ENCODE measurements at regions not wholly inside any gene's neighbourhood (a gene's known extent, or its start where the extent isn't known, plus 50 kb on each side); places are given as distances from the start of the nearest gene placed in this dataset.

DNA sequence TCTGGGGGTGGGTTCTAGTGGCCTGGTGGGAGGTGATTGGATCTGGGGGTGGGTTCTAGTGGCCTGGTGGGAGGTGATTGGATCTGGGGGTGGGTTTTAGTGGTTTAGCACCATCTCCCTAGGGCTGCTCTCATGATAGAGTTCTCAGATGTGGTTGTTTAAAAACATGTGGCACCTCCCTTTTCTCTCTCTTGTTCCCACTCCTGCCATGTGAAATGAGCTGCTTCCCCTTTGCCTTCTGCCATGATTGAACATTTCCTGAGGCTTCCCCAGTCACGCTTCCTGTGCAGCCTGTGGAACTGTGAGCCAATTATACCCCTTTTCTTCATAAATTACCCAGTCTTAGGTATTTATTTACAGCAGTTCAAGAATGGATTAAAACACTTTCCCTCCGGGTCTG is 327.3 kb upstream of the AJAP1 start:
- no peaks in the 10 kb centered on the region for H3K27me3 ChIP-seq
- no peaks in the 10 kb centered on the region for H3K4me1 ChIP-seq
- H3K36me3 ChIP-seq, result no peaks in the 10 kb centered on the region
- no peaks in the 10 kb centered on the region for H3K9me3 ChIP-seq
- intact Hi-C loops (cut with DNase I), result no loop called here
- 77 to 80% methylated on average over 2 of the region's 2 CpGs for WGBS, 2 donors
- no peak overlapping the region for H3K4me3 ChIP-seq (replicated peaks in 1 of 3)
- DNase-seq, result no peak
- no peak overlapping the region for H3K27ac ChIP-seq
- no peak for TF ChIP-seq POLR2A (IDR thresholded peaks at IDR 0.05)
- TF ChIP-seq CTCF (IDR thresholded peaks at IDR 0.05), result no peak

DNA sequence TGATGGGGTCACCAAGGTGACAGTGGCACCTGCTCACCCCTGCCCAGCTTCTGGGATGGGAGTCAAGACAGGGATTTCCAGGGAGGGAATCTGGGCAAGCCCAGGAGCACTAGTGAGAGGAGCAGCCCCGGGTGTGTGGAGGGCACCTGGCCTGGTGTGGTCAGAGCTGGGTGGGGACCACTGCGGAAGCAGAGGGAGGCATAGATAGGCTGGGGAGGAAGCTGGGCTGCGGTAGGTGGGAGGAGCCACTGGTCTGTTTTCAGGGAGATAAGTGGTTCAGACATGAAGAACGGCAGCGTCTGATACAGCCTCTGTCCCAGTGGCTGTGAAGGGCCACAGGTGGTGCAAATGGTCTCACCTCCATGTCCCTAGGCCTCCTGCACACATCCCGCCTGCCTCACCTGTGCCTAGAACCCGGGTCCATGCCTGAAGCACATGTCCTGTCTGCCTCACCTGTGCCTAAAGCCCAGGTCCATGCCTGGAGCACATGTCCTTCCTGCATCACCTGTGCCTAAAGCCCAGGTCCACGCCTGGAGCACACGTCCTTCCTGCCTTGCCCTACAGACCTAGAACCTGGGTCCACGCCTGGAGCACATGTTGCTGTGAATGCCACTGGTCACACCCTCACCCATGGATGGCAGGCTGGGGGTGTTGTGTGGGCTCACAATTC is 325.9 kb upstream of the AJAP1 start:
- H3K27me3 ChIP-seq, result no peaks in the 10 kb centered on the region
- intact Hi-C loops (cut with DNase I), result no loop called here
- H3K27ac ChIP-seq, result no peak overlapping the region
- 79 to 88% methylated on average over 10 of the region's 10 CpGs for WGBS, 2 donors
- H3K9me3 ChIP-seq, result no peaks in the 10 kb centered on the region
- no peaks in the 10 kb centered on the region for H3K36me3 ChIP-seq
- no peak for DNase-seq
- no peak overlapping the region for H3K4me3 ChIP-seq (replicated peaks in 1 of 3)
- H3K4me1 ChIP-seq, result no peaks in the 10 kb centered on the region
- no peak for TF ChIP-seq POLR2A (IDR thresholded peaks at IDR 0.05)
- no peak for TF ChIP-seq CTCF (IDR thresholded peaks at IDR 0.05)

DNA sequence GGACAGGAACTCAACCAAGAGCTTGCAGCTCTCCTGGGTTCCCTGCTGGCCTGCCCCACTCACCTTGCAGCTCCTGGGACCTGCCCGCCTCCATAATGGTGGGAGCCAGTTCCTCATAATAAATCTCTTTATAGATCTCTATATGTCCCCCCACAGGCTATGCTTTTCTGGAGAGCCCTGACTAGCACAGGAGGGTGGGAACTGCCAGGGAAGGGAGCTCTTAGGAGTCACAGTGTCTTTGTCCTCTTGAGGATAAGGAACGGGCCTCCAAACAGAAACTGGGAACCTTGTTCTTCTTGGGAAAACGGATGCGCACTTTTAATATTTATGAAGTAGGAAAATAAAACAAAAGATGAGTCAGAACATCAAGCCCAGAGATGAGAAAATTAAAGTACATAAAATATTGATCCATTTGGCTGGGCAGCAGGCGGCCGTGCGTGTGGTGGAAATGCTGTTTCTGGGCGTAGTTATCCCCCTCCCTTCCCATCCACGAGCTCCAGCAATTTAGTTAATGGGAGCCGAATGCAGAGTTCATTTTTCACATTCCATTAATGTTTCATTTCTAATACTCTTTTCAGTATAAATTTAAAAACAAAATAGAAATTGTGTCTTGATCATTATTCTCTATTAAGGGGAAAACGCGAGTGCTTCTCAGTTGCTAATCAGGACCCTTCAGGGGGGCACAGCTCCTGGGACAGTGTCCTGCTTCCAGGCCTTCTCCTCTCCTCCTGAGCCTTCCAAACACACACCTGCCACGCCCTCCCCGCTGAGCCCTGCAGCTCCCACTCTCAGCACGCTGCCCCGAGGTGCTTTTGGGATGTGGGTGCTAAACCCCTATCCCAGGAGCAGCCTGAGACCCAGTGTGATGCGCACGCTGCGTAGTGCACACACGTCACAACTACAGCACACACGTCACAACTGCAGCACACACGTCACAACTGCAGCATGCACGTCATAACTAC is 323.3 kb upstream of the AJAP1 start:
- WGBS, 2 donors, result 82 to 84% methylated on average over 23 of the region's 23 CpGs
- DNase-seq, result no peak

DNA sequence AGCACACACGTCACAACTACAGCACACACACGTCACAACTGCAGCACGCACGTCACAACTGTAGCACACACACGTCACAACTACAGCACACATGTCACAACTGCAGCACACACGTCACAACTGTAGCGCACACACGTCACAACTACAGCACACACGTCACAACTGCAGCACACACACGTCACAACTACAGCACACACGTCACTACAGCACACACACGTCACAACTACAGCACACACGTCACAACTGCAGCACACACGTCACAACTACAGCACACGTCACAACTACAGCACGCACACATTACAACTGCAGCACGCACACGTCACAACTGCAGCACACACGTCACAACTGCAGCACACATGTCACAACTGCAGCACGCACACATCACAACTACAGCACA is 322.6 kb upstream of the AJAP1 start:
- intact Hi-C loops (cut with DNase I), result no loop called here
- TF ChIP-seq CTCF (IDR thresholded peaks at IDR 0.05) (no peak), POLR2A (IDR thresholded peaks at IDR 0.05) (no peak)
- H3K36me3 ChIP-seq, result no peaks in the 10 kb centered on the region
- WGBS, 2 donors, result 89 to 93% methylated on average over 20 of the region's 20 CpGs
- H3K4me3 ChIP-seq (replicated peaks in 1 of 3), result no peak overlapping the region
- no peaks in the 10 kb centered on the region for H3K4me1 ChIP-seq
- no peaks in the 10 kb centered on the region for H3K9me3 ChIP-seq
- no peak overlapping the region for H3K27ac ChIP-seq
- no peaks in the 10 kb centered on the region for H3K27me3 ChIP-seq
- no peak for DNase-seq

More for the DNA sequence above, 323.3 kb upstream of the AJAP1 start:
- Histone ChIP-seq H3K4me3 (replicated peaks in 1 of 3) (no peak overlapping the region), H3K4me1 (no peaks in the 10 kb centered on the region), H3K27ac (no peak overlapping the region), H3K9me3 (no peaks in the 10 kb centered on the region), H3K36me3 (no peaks in the 10 kb centered on the region), H3K27me3 (no peaks in the 10 kb centered on the region)
- intact Hi-C loops (cut with DNase I), result no loop called here
- TF ChIP-seq POLR2A (IDR thresholded peaks at IDR 0.05) (no peak), CTCF (IDR thresholded peaks at IDR 0.05) (no peak)

DNA sequence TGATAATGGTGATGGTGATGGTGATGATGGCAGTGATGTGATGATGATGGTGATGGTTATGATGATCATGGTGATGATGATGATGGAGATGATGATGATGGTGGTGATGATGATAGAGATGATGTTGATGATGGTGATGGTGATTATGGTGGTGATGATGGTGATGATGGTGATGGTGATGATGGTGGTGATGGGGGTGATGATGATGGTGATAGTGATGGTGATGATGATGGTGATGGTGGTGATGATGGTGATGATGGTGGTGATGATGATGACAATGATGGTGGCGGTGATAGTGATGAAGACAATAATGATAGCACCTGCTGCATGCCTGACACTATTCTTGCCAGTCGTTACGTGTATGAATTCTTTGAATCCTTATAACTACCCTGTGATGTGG is 317.9 kb upstream of the AJAP1 start:
- Histone ChIP-seq H3K27ac (no peak overlapping the region), H3K27me3 (no peaks in the 10 kb centered on the region), H3K4me1 (no peaks in the 10 kb centered on the region), H3K36me3 (no peaks in the 10 kb centered on the region), H3K4me3 (replicated peaks in 1 of 3) (no peak overlapping the region), H3K9me3 (no peaks in the 10 kb centered on the region)
- TF ChIP-seq CTCF (IDR thresholded peaks at IDR 0.05) (no peak), POLR2A (IDR thresholded peaks at IDR 0.05) (no peak)
- no peak for DNase-seq
- WGBS, 2 donors, result 93 to 97% methylated on average over 3 of the region's 3 CpGs
- intact Hi-C loops (cut with DNase I), result no loop called here

All from thyroid gland (tissue), 4 donors.